OCI-LY1 (cell line): ENCODE measurements at regions not wholly inside any gene's neighbourhood (a gene's known extent, or its start where the extent isn't known, plus 50 kb on each side); places are given as distances from the start of the nearest gene placed in this dataset.
A peak's percentile ranks its signal among the peaks of the same experiment; 100 is the strongest.

Experiments
- H2AFZ ChIP-seq: fragments of 200-600 bp; sonication (generic), shearing (Covaris generic); 2 replicates; pipeline ENCODE4 v1.6.0; 2014; ENCODE audit warnings: antibody characterized with exemption, mild to moderate bottlenecking, low read length
- H3F3A ChIP-seq: fragments of 200-600 bp; sonication (generic), shearing (Covaris generic); 2 replicates; pipeline ENCODE4 v1.6.0; 2014; ENCODE audit warnings: mild to moderate bottlenecking, antibody characterized with exemption, low read length, moderate library complexity; ENCODE audit not compliant: insufficient read depth
- H3K27ac ChIP-seq: fragments of 200-600 bp; sonication (generic); 2 replicates; pipeline ENCODE4 v1.5.1; 2014; ENCODE audit warnings: low read length, mixed run types, mild to moderate bottlenecking, low read depth; ENCODE audit not compliant: poor library complexity, severe bottlenecking
- H3K27me3 ChIP-seq: fragments of 200-600 bp; sonication (generic); 2 replicates; pipeline ENCODE4 v1.6.0; 2014; ENCODE audit warnings: antibody characterized with exemption, mild to moderate bottlenecking, low read length, moderate library complexity; ENCODE audit not compliant: insufficient read depth
- H3K36me3 ChIP-seq: fragments of 200-600 bp; sonication (generic); 2 replicates; pipeline ENCODE4 v1.6.1; 2014; ENCODE audit warnings: mild to moderate bottlenecking, antibody characterized with exemption, low read length, moderate library complexity, mixed read lengths; ENCODE audit not compliant: insufficient read depth
- H3K4me1 ChIP-seq: fragments of 200-600 bp; sonication (generic); 2 replicates; pipeline ENCODE4 v1.5.1; 2014; ENCODE audit warnings: mild to moderate bottlenecking, low read length, moderate library complexity; ENCODE audit not compliant: insufficient read depth, severe bottlenecking
- H3K4me2 ChIP-seq: fragments of 200-600 bp; sonication (generic), shearing (Covaris generic); 2 replicates; pipeline ENCODE4 v1.6.1; 2014; ENCODE audit warnings: low read length
- H3K4me3 ChIP-seq: fragments of 200-600 bp; sonication (generic); 2 replicates; pipeline ENCODE4 v1.5.1; 2014; ENCODE audit warnings: low read length, low read depth, mild to moderate bottlenecking, mixed read lengths; ENCODE audit not compliant: poor library complexity, severe bottlenecking
- H3K79me2 ChIP-seq: fragments of 200-600 bp; shearing (Covaris generic); 2 replicates; pipeline ENCODE4 v1.6.1; 2016; ENCODE audit warnings: mixed run types, low read length, mixed read lengths; ENCODE audit not compliant: insufficient read depth
- H3K9ac ChIP-seq: fragments of 200-600 bp; sonication (generic), shearing (Covaris generic); 2 replicates; pipeline ENCODE4 v1.6.1; 2014; ENCODE audit warnings: mild to moderate bottlenecking, low read length, mixed read lengths
- H3K9me2 ChIP-seq: fragments of 200-600 bp; sonication (generic), shearing (Covaris generic); 2 replicates; pipeline ENCODE4 v1.6.1; 2014; ENCODE audit warnings: low read depth, mild to moderate bottlenecking, low read length, mixed read lengths
- H3K9me3 ChIP-seq: fragments of 200-600 bp; shearing (Covaris generic); 2 replicates; pipeline ENCODE4 v1.6.1; 2014; ENCODE audit warnings: low read length, mixed read lengths
- H4K20me1 ChIP-seq: fragments of 200-600 bp; sonication (generic), shearing (Covaris generic); 2 replicates; pipeline ENCODE4 v1.6.0; 2016; ENCODE audit warnings: mild to moderate bottlenecking, low read length; ENCODE audit not compliant: insufficient read depth
- CTCF ChIP-seq: fragments of 200-600 bp; sonication (generic), shearing (Covaris generic); IDR thresholded peaks from 2 replicates; pipeline ENCODE4 v1.5.1; 2017; ENCODE audit warnings: mild to moderate bottlenecking, antibody characterized with exemption, low read length, moderate library complexity, mixed read lengths
- EZH2 ChIP-seq: fragments of 200-600 bp; sonication (generic), shearing (Covaris generic); IDR thresholded peaks from 2 replicates; pipeline ENCODE4 v1.8.0; 2017; ENCODE audit warnings: borderline replicate concordance, mixed run types, mild to moderate bottlenecking, antibody characterized with exemption, low read length, moderate library complexity, mixed read lengths

GRCh38 chr2:104091894-104092293, 762.0 kb upstream of the POU3F3 start:
- Histone ChIP-seq H3K36me3 (no peaks in the 10 kb centered on the region; the same call in 1 of the 2 replicates), H3F3A (no peaks in the 10 kb centered on the region), H3K9me2 (no peaks in the 10 kb centered on the region), H4K20me1 (no peaks in the 10 kb centered on the region), H3K79me2 (no peaks in the 10 kb centered on the region), H3K27ac (no peak overlapping the region), H2AFZ (peak overlapping the region; percentile 54; the same call in 1 of the 2 replicates), H3K9me3 (peaks cover 7% of the 10 kb centered on the region; the same call in 1 of the 2 replicates), H3K27me3 (no peaks in the 10 kb centered on the region), H3K4me3 (no peak overlapping the region), H3K9ac (no peak overlapping the region), H3K4me1 (peaks cover 11% of the 10 kb centered on the region), H3K4me2 (no peak overlapping the region)
- TF ChIP-seq EZH2 (no peak), CTCF (no peak)

GRCh38 chr2:104092886-104093285, 761.0 kb upstream of the POU3F3 start:
- Histone ChIP-seq H4K20me1 (no peaks in the 10 kb centered on the region), H3K79me2 (no peaks in the 10 kb centered on the region), H3K27ac (no peak overlapping the region), H3K9ac (no peak overlapping the region), H3K4me3 (no peak overlapping the region), H2AFZ (peak overlapping the region; percentile 1; the same call in 1 of the 2 replicates), H3K9me2 (no peaks in the 10 kb centered on the region), H3F3A (no peaks in the 10 kb centered on the region), H3K4me1 (peaks cover 7% of the 10 kb centered on the region), H3K36me3 (no peaks in the 10 kb centered on the region; the same call in 1 of the 2 replicates), H3K27me3 (no peaks in the 10 kb centered on the region), H3K4me2 (no peak overlapping the region), H3K9me3 (peaks cover 7% of the 10 kb centered on the region; the same call in 1 of the 2 replicates)
- TF ChIP-seq CTCF, result no peak
- no peak for TF ChIP-seq EZH2

GRCh38 chr2:104102615-104103014, 751.3 kb upstream of the POU3F3 start:
- Histone ChIP-seq H3K4me2 (no peak overlapping the region), H3K79me2 (no peaks in the 10 kb centered on the region), H3K9me3 (no peaks in the 10 kb centered on the region; the same call in 1 of the 2 replicates), H3K27ac (peak overlapping the region; percentile 55), H3K36me3 (no peaks in the 10 kb centered on the region; the same call in 1 of the 2 replicates), H4K20me1 (no peaks in the 10 kb centered on the region), H3K27me3 (no peaks in the 10 kb centered on the region), H3K4me1 (peaks cover 61% of the 10 kb centered on the region), H3K4me3 (no peak overlapping the region), H3F3A (no peaks in the 10 kb centered on the region), H2AFZ (no peak overlapping the region), H3K9ac (no peak overlapping the region), H3K9me2 (no peaks in the 10 kb centered on the region)
- TF ChIP-seq CTCF (no peak), EZH2 (no peak)
